ENCODE measurements at regions not wholly inside any gene's neighbourhood (a gene's known extent, or its start where the extent isn't known, plus 50 kb on each side); places are given as distances from the start of the nearest gene placed in this dataset.
"Not testable (repeated sequence)": the region's sequence is repeated elsewhere in the genome, so short reads cannot be mapped to it uniquely, and the experiment has no call there.

GRCh38 chr2:176794392-176794791 lies 418.2 kb upstream of the HNRNPA3 start:
- H3K4me1 Mint-ChIP-seq (ENCODE audit: unreplicated experiment): peaks cover 3% of the 10 kb centered on the region
- H3K27ac Mint-ChIP-seq (ENCODE audit: unreplicated experiment): no peak overlapping the region
- H3K27me3 Mint-ChIP-seq (ENCODE audit: unreplicated experiment): peaks cover 2% of the 10 kb centered on the region
- no peaks in the 10 kb centered on the region for H3K36me3 Mint-ChIP-seq (ENCODE audit: low read depth, unreplicated experiment)
- TF ChIP-seq, protein P1, sequence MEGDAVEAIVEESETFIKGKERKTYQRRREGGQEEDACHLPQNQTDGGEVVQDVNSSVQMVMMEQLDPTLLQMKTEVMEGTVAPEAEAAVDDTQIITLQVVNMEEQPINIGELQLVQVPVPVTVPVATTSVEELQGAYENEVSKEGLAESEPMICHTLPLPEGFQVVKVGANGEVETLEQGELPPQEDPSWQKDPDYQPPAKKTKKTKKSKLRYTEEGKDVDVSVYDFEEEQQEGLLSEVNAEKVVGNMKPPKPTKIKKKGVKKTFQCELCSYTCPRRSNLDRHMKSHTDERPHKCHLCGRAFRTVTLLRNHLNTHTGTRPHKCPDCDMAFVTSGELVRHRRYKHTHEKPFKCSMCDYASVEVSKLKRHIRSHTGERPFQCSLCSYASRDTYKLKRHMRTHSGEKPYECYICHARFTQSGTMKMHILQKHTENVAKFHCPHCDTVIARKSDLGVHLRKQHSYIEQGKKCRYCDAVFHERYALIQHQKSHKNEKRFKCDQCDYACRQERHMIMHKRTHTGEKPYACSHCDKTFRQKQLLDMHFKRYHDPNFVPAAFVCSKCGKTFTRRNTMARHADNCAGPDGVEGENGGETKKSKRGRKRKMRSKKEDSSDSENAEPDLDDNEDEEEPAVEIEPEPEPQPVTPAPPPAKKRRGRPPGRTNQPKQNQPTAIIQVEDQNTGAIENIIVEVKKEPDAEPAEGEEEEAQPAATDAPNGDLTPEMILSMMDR (IDR thresholded peaks at IDR 0.05; ENCODE audit: unreplicated experiment): no peak
- no peaks in the 10 kb centered on the region for H3K9me3 Mint-ChIP-seq (ENCODE audit: unreplicated experiment)
- no peak for DNase-seq (ENCODE audit: low spot score)
- H3K4me3 Mint-ChIP-seq (ENCODE audit: unreplicated experiment): no peak overlapping the region

- no peak overlapping the region for H3K4me3 Mint-ChIP-seq (ENCODE audit: unreplicated experiment)
- H3K27me3 Mint-ChIP-seq (ENCODE audit: unreplicated experiment): peaks cover 2% of the 10 kb centered on the region
- H3K4me1 Mint-ChIP-seq (ENCODE audit: unreplicated experiment): peaks cover 3% of the 10 kb centered on the region
- no peak overlapping the region for H3K27ac Mint-ChIP-seq (ENCODE audit: unreplicated experiment)
- DNase-seq (ENCODE audit: low spot score): no peak
- H3K9me3 Mint-ChIP-seq (ENCODE audit: unreplicated experiment): no peaks in the 10 kb centered on the region
- TF ChIP-seq, protein P1 (IDR thresholded peaks at IDR 0.05; ENCODE audit: unreplicated experiment): no peak
- H3K36me3 Mint-ChIP-seq (ENCODE audit: low read depth, unreplicated experiment): no peaks in the 10 kb centered on the region
These were observed 416.8 kb upstream of the HNRNPA3 start for GRCh38 chr2:176795823-176796222.

GRCh38 chr2:176796677-176797076 lies 415.9 kb upstream of the HNRNPA3 start:
- H3K27me3 Mint-ChIP-seq (ENCODE audit: unreplicated experiment); H3K4me1 Mint-ChIP-seq (ENCODE audit: unreplicated experiment): not testable (repeated sequence)

GRCh38 chr2:176804392-176804791 lies 408.2 kb upstream of the HNRNPA3 start:
- Mint-ChIP-seq H3K27ac (ENCODE audit: unreplicated experiment) (no peak overlapping the region), H3K4me1 (ENCODE audit: unreplicated experiment) (no peaks in the 10 kb centered on the region), H3K9me3 (ENCODE audit: unreplicated experiment) (no peaks in the 10 kb centered on the region), H3K27me3 (ENCODE audit: unreplicated experiment) (no peaks in the 10 kb centered on the region), H3K4me3 (ENCODE audit: unreplicated experiment) (no peak overlapping the region), H3K36me3 (ENCODE audit: low read depth, unreplicated experiment) (no peaks in the 10 kb centered on the region)
- TF ChIP-seq, protein P1 (IDR thresholded peaks at IDR 0.05; ENCODE audit: unreplicated experiment): no peak
- DNase-seq (ENCODE audit: low spot score): no peak

More at GRCh38 chr2:176796677-176797076, 415.9 kb upstream of the HNRNPA3 start:
- not testable (repeated sequence) for H3K4me3 Mint-ChIP-seq (ENCODE audit: unreplicated experiment); H3K36me3 Mint-ChIP-seq (ENCODE audit: low read depth, unreplicated experiment); H3K27ac Mint-ChIP-seq (ENCODE audit: unreplicated experiment); DNase-seq (ENCODE audit: low spot score); H3K9me3 Mint-ChIP-seq (ENCODE audit: unreplicated experiment)

- DNase-seq (ENCODE audit: low spot score): no peak
- H3K36me3 Mint-ChIP-seq (ENCODE audit: low read depth, unreplicated experiment): no peaks in the 10 kb centered on the region
- no peaks in the 10 kb centered on the region for H3K27me3 Mint-ChIP-seq (ENCODE audit: unreplicated experiment)
- TF ChIP-seq, protein P1 (IDR thresholded peaks at IDR 0.05; ENCODE audit: unreplicated experiment): no peak
- H3K9me3 Mint-ChIP-seq (ENCODE audit: unreplicated experiment): no peaks in the 10 kb centered on the region
- H3K4me3 Mint-ChIP-seq (ENCODE audit: unreplicated experiment): no peak overlapping the region
- no peak overlapping the region for H3K27ac Mint-ChIP-seq (ENCODE audit: unreplicated experiment)
- H3K4me1 Mint-ChIP-seq (ENCODE audit: unreplicated experiment): no peaks in the 10 kb centered on the region
These were observed 407.2 kb upstream of the HNRNPA3 start for GRCh38 chr2:176805345-176805744.
